Activated T-helper 17 cell treated with anti-CD3 and anti-CD28 coated beads, Interleukin-2, amount 50 U/mL, for 72 hours (primary cell): ENCODE measurements at regions not wholly inside any gene's neighbourhood (a gene's known extent, or its start where the extent isn't known, plus 50 kb on each side); places are given as distances from the start of the nearest gene placed in this dataset.

Source experiments
- ATAC-seq: fragments of 150-1000 bp; cut with Tn5 transposase; replicated peaks from 2 replicates; pipeline ENCODE4 v1.10.0; 2021; ENCODE audit warnings: mild to moderate bottlenecking, moderate library complexity
- H3K27ac Mint-ChIP-seq: one replicate; pipeline ENCODE4 v1.8.0; 2022; ENCODE audit warnings: mixed read lengths
- H3K27me3 Mint-ChIP-seq: one replicate; pipeline ENCODE4 v1.8.0; 2022; ENCODE audit warnings: mixed read lengths
- H3K36me3 Mint-ChIP-seq: one replicate; pipeline ENCODE4 v1.8.0; 2022; ENCODE audit warnings: low read depth, mild to moderate bottlenecking, mixed read lengths
- H3K4me1 Mint-ChIP-seq: one replicate; pipeline ENCODE4 v1.8.0; 2022; ENCODE audit warnings: mixed read lengths
- H3K4me3 Mint-ChIP-seq: one replicate; pipeline ENCODE4 v1.8.0; 2022; ENCODE audit warnings: mild to moderate bottlenecking, mixed read lengths
- H3K9me3 Mint-ChIP-seq: one replicate; pipeline ENCODE4 v1.8.0; 2022; ENCODE audit warnings: mixed read lengths

GRCh38 chr17:77455891-77456260 lies 315.1 kb downstream of the SEC14L1 start:
- no peak for ATAC-seq
- peak overlapping the region; percentile 94 for H3K4me3 Mint-ChIP-seq
- H3K9me3 Mint-ChIP-seq, result no peaks in the 10 kb centered on the region
- H3K4me1 Mint-ChIP-seq, result peaks cover 26% of the 10 kb centered on the region
- H3K36me3 Mint-ChIP-seq, result peaks cover 100% of the 10 kb centered on the region
- H3K27me3 Mint-ChIP-seq, result no peaks in the 10 kb centered on the region
- peak overlapping the region; percentile 96 for H3K27ac Mint-ChIP-seq

- Mint-ChIP-seq H3K9me3 (no peaks in the 10 kb centered on the region), H3K27ac (peak overlapping the region; percentile 97), H3K27me3 (no peaks in the 10 kb centered on the region), H3K4me1 (peaks cover 29% of the 10 kb centered on the region), H3K36me3 (peaks cover 100% of the 10 kb centered on the region), H3K4me3 (peak overlapping the region; percentile 94)
- ATAC-seq, result no peak
These were observed 315.6 kb downstream of the SEC14L1 start for GRCh38 chr17:77456271-77456950.

- Mint-ChIP-seq H3K4me1 (peaks cover 33% of the 10 kb centered on the region), H3K4me3 (peak overlapping the region; percentile 94), H3K36me3 (peaks cover 100% of the 10 kb centered on the region), H3K27me3 (no peaks in the 10 kb centered on the region), H3K9me3 (no peaks in the 10 kb centered on the region), H3K27ac (peak overlapping the region; percentile 97)
- ATAC-seq, result no peak
These were observed 316.3 kb downstream of the SEC14L1 start for GRCh38 chr17:77456951-77457548.

- no peak for ATAC-seq
- H3K27ac Mint-ChIP-seq, result peak overlapping the region; percentile 97
- no peaks in the 10 kb centered on the region for H3K9me3 Mint-ChIP-seq
- peaks cover 35% of the 10 kb centered on the region for H3K4me1 Mint-ChIP-seq
- peak overlapping the region; percentile 94 for H3K4me3 Mint-ChIP-seq
- H3K36me3 Mint-ChIP-seq, result peaks cover 100% of the 10 kb centered on the region
- H3K27me3 Mint-ChIP-seq, result no peaks in the 10 kb centered on the region
These were observed 316.9 kb downstream of the SEC14L1 start for GRCh38 chr17:77457572-77458201.

GRCh38 chr17:77458202-77459017 lies 317.6 kb downstream of the SEC14L1 start:
- no peaks in the 10 kb centered on the region for H3K27me3 Mint-ChIP-seq
- H3K4me3 Mint-ChIP-seq, result peak overlapping the region; percentile 94
- H3K4me1 Mint-ChIP-seq, result peaks cover 41% of the 10 kb centered on the region
- no peaks in the 10 kb centered on the region for H3K9me3 Mint-ChIP-seq
- H3K36me3 Mint-ChIP-seq, result peaks cover 100% of the 10 kb centered on the region
- H3K27ac Mint-ChIP-seq, result peak overlapping the region; percentile 97
- ATAC-seq, result peak; percentile 13

- Mint-ChIP-seq H3K27me3 (no peaks in the 10 kb centered on the region), H3K9me3 (no peaks in the 10 kb centered on the region), H3K4me3 (peak overlapping the region; percentile 94), H3K4me1 (peaks cover 41% of the 10 kb centered on the region), H3K27ac (peak overlapping the region; percentile 97), H3K36me3 (peaks cover 98% of the 10 kb centered on the region)
- ATAC-seq, result peak; percentile 10
These were observed 318.4 kb downstream of the SEC14L1 start for GRCh38 chr17:77459018-77459755.

- Mint-ChIP-seq H3K27ac (peak overlapping the region; percentile 97), H3K4me3 (peak overlapping the region; percentile 94), H3K9me3 (no peaks in the 10 kb centered on the region), H3K36me3 (peaks cover 98% of the 10 kb centered on the region), H3K27me3 (no peaks in the 10 kb centered on the region), H3K4me1 (peaks cover 42% of the 10 kb centered on the region)
- no peak for ATAC-seq
These were observed 319.8 kb downstream of the SEC14L1 start for GRCh38 chr17:77460514-77461046.

GRCh38 chr17:77461277-77462057 lies 320.7 kb downstream of the SEC14L1 start:
- peak overlapping the region; percentile 97 for H3K27ac Mint-ChIP-seq
- ATAC-seq, result no peak
- H3K36me3 Mint-ChIP-seq, result peaks cover 98% of the 10 kb centered on the region
- H3K27me3 Mint-ChIP-seq, result no peaks in the 10 kb centered on the region
- peaks cover 46% of the 10 kb centered on the region for H3K4me1 Mint-ChIP-seq
- peak overlapping the region; percentile 94 for H3K4me3 Mint-ChIP-seq
- no peaks in the 10 kb centered on the region for H3K9me3 Mint-ChIP-seq

GRCh38 chr17:77462090-77462489 lies 321.3 kb downstream of the SEC14L1 start:
- peak overlapping the region; percentile 97 for H3K27ac Mint-ChIP-seq
- H3K4me1 Mint-ChIP-seq, result peaks cover 48% of the 10 kb centered on the region
- ATAC-seq, result peak; percentile 18
- peaks cover 98% of the 10 kb centered on the region for H3K36me3 Mint-ChIP-seq
- peak overlapping the region; percentile 94 for H3K4me3 Mint-ChIP-seq
- no peaks in the 10 kb centered on the region for H3K9me3 Mint-ChIP-seq
- H3K27me3 Mint-ChIP-seq, result no peaks in the 10 kb centered on the region

- no peaks in the 10 kb centered on the region for H3K9me3 Mint-ChIP-seq
- H3K27ac Mint-ChIP-seq, result peak overlapping the region; percentile 97
These were observed 322.1 kb downstream of the SEC14L1 start for GRCh38 chr17:77462553-77463497.

GRCh38 chr17:77464988-77465357 lies 324.2 kb downstream of the SEC14L1 start:
- Mint-ChIP-seq H3K36me3 (peaks cover 95% of the 10 kb centered on the region), H3K27ac (peak overlapping the region; percentile 81), H3K9me3 (no peaks in the 10 kb centered on the region), H3K4me1 (peaks cover 58% of the 10 kb centered on the region), H3K27me3 (no peaks in the 10 kb centered on the region), H3K4me3 (peak overlapping the region; percentile 90)
- ATAC-seq, result no peak

More at GRCh38 chr17:77462553-77463497, 322.1 kb downstream of the SEC14L1 start:
- ATAC-seq, result no peak
- Mint-ChIP-seq H3K4me1 (peaks cover 44% of the 10 kb centered on the region), H3K27me3 (no peaks in the 10 kb centered on the region), H3K4me3 (peak overlapping the region; percentile 94), H3K36me3 (peaks cover 95% of the 10 kb centered on the region)

- ATAC-seq, result peak; percentile 81
- H3K4me1 Mint-ChIP-seq, result peaks cover 60% of the 10 kb centered on the region
- H3K27me3 Mint-ChIP-seq, result no peaks in the 10 kb centered on the region
- H3K4me3 Mint-ChIP-seq, result peak overlapping the region; percentile 90
- no peaks in the 10 kb centered on the region for H3K9me3 Mint-ChIP-seq
- peak overlapping the region; percentile 81 for H3K27ac Mint-ChIP-seq
- H3K36me3 Mint-ChIP-seq, result peaks cover 95% of the 10 kb centered on the region
These were observed 324.7 kb downstream of the SEC14L1 start for GRCh38 chr17:77465358-77466041.
